Right lobe of liver (tissue), 4 donors: ENCODE measurements at regions not wholly inside any gene's neighbourhood (a gene's known extent, or its start where the extent isn't known, plus 50 kb on each side); places are given as distances from the start of the nearest gene placed in this dataset.

Experiments used
- POLR2A ChIP-seq: fragments of 450-650 bp; IDR thresholded peaks from one replicate; pipeline ENCODE4 v1.6.1; 2017; ENCODE audit warnings: antibody characterized with exemption, mild to moderate bottlenecking
- TF ChIP-seq, protein P1 (sequence below), 4 donors: fragments of 200-600 bp in 3 of 4; fragments of 450-650 bp in 1 of 4; IDR thresholded peaks; one replicate each; pipeline versions ENCODE4 v1.5.1 to v1.8.0; 2016 to 2022; ENCODE audit warnings: antibody characterized with exemption in 4 of 4, mild to moderate bottlenecking in 2 of 4
- donor health status: DM: no; HTN: no; CAD: no.
- donor health status: DM: no; HTN: no; CAD: no.
- donor health status: DM: no; HTN: yes; CAD: no.

- TF ChIP-seq, protein P1, sequence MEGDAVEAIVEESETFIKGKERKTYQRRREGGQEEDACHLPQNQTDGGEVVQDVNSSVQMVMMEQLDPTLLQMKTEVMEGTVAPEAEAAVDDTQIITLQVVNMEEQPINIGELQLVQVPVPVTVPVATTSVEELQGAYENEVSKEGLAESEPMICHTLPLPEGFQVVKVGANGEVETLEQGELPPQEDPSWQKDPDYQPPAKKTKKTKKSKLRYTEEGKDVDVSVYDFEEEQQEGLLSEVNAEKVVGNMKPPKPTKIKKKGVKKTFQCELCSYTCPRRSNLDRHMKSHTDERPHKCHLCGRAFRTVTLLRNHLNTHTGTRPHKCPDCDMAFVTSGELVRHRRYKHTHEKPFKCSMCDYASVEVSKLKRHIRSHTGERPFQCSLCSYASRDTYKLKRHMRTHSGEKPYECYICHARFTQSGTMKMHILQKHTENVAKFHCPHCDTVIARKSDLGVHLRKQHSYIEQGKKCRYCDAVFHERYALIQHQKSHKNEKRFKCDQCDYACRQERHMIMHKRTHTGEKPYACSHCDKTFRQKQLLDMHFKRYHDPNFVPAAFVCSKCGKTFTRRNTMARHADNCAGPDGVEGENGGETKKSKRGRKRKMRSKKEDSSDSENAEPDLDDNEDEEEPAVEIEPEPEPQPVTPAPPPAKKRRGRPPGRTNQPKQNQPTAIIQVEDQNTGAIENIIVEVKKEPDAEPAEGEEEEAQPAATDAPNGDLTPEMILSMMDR (IDR thresholded peaks at IDR 0.05): no peak
- no peak for TF ChIP-seq POLR2A
Measured at GRCh38 chr3:106860182-106860581, 517.1 kb upstream of the CCDC54 start.
